Activated naive CD8-positive, alpha-beta T cell treated with anti-CD3 and anti-CD28 coated beads, Interleukin-2, amount 50 U/mL, for 24 hours (primary cell): ENCODE measurements at regions not wholly inside any gene's neighbourhood (a gene's known extent, or its start where the extent isn't known, plus 50 kb on each side); places are given as distances from the start of the nearest gene placed in this dataset.

Source experiments
- ATAC-seq: fragments of 150-1000 bp; cut with Tn5 transposase; one replicate; pipeline ENCODE4 v1.10.0; 2021
- DNase-seq: peaks from one replicate; pipeline ENCODE4 v3.0.0; 2021
- H3K27ac Mint-ChIP-seq: one replicate; pipeline ENCODE4 v1.8.0; 2021; ENCODE audit warnings: mild to moderate bottlenecking, mixed read lengths
- H3K27me3 Mint-ChIP-seq: one replicate; pipeline ENCODE4 v1.8.0; 2021; ENCODE audit warnings: mixed read lengths
- H3K36me3 Mint-ChIP-seq: one replicate; pipeline ENCODE4 v1.8.0; 2021; ENCODE audit warnings: low read depth, mixed read lengths
- H3K4me1 Mint-ChIP-seq: one replicate; pipeline ENCODE4 v1.8.0; 2021; ENCODE audit warnings: mixed read lengths
- H3K4me3 Mint-ChIP-seq: one replicate; pipeline ENCODE4 v1.8.0; 2021; ENCODE audit warnings: mild to moderate bottlenecking, moderate library complexity, mixed read lengths
- H3K9me3 Mint-ChIP-seq: one replicate; pipeline ENCODE4 v1.8.0; 2021; ENCODE audit warnings: mixed read lengths

DNA sequence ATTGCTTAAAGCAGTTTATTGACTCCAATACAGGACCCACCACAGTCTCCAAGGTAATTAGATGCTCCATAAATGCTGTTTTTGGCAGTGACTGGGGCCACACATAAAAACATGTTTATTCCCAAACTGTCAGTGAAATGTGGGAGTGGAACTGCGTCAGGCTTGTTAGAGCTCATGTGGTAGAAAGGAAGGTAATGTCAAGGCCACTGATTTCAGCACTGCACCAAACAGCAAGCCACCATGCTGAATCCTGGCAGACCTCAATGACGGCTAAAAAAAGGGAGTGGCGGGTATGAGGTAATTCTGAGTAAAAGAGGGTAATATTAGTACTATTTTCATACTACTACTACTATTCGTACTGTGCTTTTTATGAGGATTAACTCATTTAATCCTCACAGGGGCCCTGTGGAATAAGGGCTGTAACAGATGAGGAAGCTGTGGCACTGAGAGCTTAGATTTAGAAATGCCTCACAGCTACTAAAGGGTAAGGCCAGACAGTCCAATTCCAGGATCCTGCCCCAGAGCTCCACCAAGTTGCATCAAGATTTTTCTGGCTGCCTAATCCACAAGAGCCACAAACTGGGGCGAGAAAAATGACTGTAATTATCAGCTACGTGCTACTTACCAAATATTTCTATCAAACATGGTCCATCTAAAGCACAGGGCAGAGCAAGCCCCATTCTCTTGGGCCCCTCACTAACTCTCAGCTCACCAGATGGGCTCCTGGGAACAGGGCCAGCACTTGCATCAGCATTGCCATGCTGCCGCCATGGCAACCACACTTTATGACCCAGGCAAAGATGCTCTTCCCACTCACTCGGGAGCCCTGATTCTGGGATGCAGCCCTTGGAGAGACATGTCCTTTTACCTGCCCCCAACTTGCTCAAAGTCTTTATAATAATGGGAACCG, 83.6 kb upstream of the SPATA12 start:
- Mint-ChIP-seq H3K36me3 (no peaks in the 10 kb centered on the region), H3K9me3 (no peaks in the 10 kb centered on the region), H3K4me1 (peaks cover 21% of the 10 kb centered on the region), H3K27ac (no peak overlapping the region), H3K27me3 (no peaks in the 10 kb centered on the region), H3K4me3 (no peak overlapping the region)
- DNase-seq (no peak), ATAC-seq (no peak)

DNA sequence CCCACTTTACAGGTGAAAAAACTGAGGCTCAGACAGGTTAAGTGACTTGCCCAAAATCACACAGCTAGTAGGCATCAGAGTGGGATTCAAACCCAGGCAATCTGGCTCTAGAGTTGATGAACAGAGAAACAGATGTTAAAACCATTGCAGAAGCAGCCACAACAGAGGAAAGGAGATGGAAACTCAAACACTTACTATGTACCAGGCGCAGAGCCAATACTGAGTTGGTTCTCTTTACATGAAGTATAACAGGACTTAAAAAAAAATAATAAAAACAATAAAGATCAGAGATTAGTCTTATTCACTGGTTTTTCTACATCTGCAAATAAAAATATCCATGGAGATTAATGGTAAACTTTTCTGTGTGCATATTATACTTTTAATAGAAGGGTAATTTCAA, 84.9 kb upstream of the SPATA12 start:
- ATAC-seq, result no peak
- H3K4me1 Mint-ChIP-seq, result peaks cover 9% of the 10 kb centered on the region

DNA sequence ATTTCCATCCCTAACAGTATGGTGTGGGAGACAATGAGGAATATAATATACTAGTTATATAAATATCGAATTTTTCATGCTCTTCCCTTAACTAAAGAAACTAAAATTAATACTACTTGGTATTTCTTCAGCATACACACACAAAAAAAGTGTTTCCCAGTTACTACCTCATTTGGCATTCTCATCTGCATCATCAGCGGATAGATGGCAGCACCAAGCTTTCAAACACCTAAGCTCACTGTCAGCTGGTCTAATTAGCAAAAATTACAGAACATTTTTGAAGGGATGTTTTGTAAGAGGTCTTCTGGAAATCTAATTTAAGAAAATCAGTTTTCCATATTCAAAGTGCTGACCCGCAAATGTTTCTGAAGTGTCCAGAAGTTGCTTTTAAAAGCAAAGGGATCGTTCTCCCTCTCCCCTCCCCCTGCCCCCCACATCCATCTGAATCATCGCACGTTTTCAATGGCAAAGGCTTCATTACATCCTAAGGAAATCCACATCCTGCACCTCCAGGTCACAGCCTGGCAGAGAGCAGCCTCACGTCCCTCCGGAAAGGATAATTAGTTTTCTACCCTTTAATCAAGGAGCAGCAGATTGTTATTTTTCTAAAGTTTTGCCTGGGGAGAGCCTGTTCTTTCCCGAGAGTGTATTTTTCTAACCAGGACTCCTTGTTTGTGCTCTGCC, 86.1 kb upstream of the SPATA12 start:
- no peaks in the 10 kb centered on the region for H3K27me3 Mint-ChIP-seq
- H3K9me3 Mint-ChIP-seq, result no peaks in the 10 kb centered on the region
- DNase-seq (no peak), ATAC-seq (no peak)
- no peak overlapping the region for H3K27ac Mint-ChIP-seq
- peaks cover 10% of the 10 kb centered on the region for H3K4me1 Mint-ChIP-seq
- no peaks in the 10 kb centered on the region for H3K36me3 Mint-ChIP-seq
- no peak overlapping the region for H3K4me3 Mint-ChIP-seq

More for the DNA sequence above, 84.9 kb upstream of the SPATA12 start:
- H3K27me3 Mint-ChIP-seq, result no peaks in the 10 kb centered on the region
- H3K27ac Mint-ChIP-seq, result no peak overlapping the region
- H3K36me3 Mint-ChIP-seq, result no peaks in the 10 kb centered on the region
- no peak overlapping the region for H3K4me3 Mint-ChIP-seq
- no peak for DNase-seq
- H3K9me3 Mint-ChIP-seq, result no peaks in the 10 kb centered on the region

DNA sequence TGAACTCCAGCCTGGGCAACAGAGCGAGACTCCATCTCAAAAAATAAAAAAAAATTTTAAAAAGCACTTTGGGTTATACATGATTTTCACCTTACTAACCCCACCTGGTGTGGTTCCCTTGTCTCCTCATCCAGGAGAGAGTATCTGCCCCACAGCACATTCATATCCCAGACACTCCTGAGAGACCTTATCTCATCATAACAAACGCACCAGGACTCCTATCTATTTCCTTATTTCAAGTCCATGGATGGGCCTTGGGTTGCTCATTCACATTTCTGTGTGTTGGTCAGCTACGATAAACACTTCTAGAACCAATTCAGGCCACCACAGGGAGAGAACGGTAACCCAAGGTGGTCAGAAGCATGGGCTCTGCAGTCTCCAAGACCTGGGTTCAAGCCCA, 88.6 kb upstream of the SPATA12 start:
- Mint-ChIP-seq H3K4me3 (no peak overlapping the region), H3K4me1 (peaks cover 10% of the 10 kb centered on the region), H3K36me3 (no peaks in the 10 kb centered on the region), H3K27me3 (no peaks in the 10 kb centered on the region), H3K9me3 (no peaks in the 10 kb centered on the region), H3K27ac (no peak overlapping the region)
- ATAC-seq (no peak), DNase-seq (no peak)

DNA sequence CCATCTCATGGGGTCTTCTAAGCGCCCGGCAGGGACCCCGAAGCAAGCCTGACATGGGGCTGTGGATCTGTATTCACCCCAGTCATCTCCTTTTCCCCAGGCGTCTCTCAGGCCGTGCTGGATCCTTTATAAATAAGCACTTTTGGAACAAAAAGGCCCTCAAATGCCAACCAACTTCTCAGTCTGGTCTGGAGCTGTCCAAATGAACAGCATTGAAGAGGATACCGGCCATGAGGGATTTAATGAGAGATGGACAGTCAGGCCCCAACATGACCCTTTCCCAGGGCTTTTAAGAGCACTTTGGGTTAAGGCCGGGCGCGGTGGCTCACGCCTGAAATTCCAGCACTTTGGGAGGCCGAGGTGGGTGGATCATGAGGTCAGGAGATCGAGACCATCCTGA, 89.2 kb upstream of the SPATA12 start:
- Mint-ChIP-seq H3K36me3 (no peaks in the 10 kb centered on the region), H3K27ac (no peak overlapping the region), H3K27me3 (no peaks in the 10 kb centered on the region), H3K4me3 (no peak overlapping the region), H3K4me1 (peaks cover 10% of the 10 kb centered on the region), H3K9me3 (no peaks in the 10 kb centered on the region)
- ATAC-seq (no peak), DNase-seq (no peak)

DNA sequence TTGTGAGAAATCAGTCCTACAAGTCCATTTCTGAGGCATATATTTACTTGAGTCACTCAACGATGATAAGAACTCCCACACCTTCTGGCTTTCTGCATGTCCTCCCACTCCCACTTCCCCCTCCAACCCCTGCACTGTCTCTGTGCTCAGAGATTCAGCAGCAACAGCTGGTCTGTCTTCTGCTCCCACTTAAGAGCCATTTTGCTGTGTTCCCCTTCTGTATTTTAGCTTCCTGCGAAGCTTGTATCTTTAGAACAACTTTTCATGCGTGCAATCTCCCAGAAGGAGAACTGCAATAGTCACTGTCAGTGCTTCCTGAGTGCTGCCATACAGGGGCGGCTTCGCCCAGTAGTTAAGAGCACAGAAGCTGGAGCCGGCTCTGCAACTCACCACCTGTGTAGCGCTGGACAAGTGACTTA, 90.0 kb upstream of the SPATA12 start:
- DNase-seq, result no peak

DNA sequence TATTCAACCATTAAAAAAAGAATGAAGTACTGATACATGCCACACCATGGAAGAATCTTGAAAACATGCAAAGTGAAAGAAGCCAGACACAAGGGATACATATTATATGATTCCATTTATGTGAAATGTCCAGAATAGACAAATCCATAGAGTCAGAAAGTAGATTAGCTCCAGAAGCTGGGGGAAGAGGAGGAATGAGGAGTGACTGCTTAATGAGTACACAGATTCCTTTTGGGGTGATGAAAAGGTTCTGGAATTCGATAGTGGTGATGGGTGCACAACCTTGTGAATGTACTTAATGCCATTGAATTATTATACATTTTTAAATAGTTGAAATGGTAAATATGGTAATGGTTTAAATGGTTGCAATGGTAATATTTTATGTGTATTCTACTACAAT, 90.6 kb upstream of the SPATA12 start:
- Mint-ChIP-seq H3K36me3 (no peaks in the 10 kb centered on the region), H3K4me3 (no peak overlapping the region), H3K4me1 (peaks cover 10% of the 10 kb centered on the region), H3K27ac (no peak overlapping the region), H3K27me3 (no peaks in the 10 kb centered on the region), H3K9me3 (peaks cover 3% of the 10 kb centered on the region)
- DNase-seq, result no peak
- no peak for ATAC-seq

More for the DNA sequence above, 90.0 kb upstream of the SPATA12 start:
- no peak overlapping the region for H3K27ac Mint-ChIP-seq
- no peaks in the 10 kb centered on the region for H3K27me3 Mint-ChIP-seq
- H3K9me3 Mint-ChIP-seq, result peaks cover under 1% of the 10 kb centered on the region
- peak; percentile 36 for ATAC-seq
- H3K4me1 Mint-ChIP-seq, result peaks cover 10% of the 10 kb centered on the region
- no peak overlapping the region for H3K4me3 Mint-ChIP-seq
- H3K36me3 Mint-ChIP-seq, result no peaks in the 10 kb centered on the region

DNA sequence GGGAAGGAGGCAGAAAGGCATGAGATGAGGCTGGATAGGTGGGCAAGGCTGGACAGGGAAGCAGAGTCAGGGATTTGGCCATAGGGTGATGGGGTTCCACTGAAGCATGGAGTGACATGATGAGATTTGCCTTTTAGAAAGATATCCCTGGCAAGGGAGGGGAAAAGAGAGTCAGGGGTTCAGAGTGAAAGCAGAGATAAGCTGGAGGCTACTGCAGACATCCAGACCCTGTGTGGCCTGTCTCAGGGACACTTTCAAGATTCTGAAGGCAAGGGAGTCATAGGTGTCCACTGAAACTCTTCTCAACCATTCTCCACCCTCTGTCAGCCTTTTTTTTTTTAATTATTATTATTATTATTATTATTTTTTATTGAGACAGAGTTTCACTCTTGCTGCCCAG, 94.0 kb upstream of the SPATA12 start:
- Mint-ChIP-seq H3K4me1 (peaks cover 10% of the 10 kb centered on the region), H3K4me3 (no peak overlapping the region), H3K27me3 (no peaks in the 10 kb centered on the region), H3K27ac (no peak overlapping the region), H3K36me3 (no peaks in the 10 kb centered on the region), H3K9me3 (peaks cover 3% of the 10 kb centered on the region)
- DNase-seq (no peak), ATAC-seq (no peak)

DNA sequence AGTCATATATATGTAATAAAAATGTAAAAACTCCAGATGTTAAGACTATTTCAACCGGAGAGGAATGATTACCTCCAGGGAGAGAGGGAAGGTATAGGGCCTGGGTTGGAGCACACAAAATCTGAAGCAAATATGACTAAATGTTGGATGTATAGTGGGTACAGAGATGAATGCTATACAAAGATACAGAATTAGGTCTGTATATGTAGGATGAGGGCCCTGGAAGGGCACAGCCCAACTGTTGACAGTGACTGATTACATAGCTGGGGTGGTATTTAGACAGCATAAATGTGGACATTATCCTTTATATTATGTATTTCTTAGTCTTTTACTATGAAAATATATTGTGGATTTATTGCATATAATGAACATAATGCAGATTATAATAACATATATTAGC, 94.4 kb upstream of the SPATA12 start:
- Mint-ChIP-seq H3K27me3 (no peaks in the 10 kb centered on the region), H3K4me3 (no peak overlapping the region), H3K4me1 (peaks cover 10% of the 10 kb centered on the region), H3K27ac (no peak overlapping the region), H3K9me3 (peaks cover 3% of the 10 kb centered on the region), H3K36me3 (no peaks in the 10 kb centered on the region)
- DNase-seq, result no peak
- no peak for ATAC-seq

DNA sequence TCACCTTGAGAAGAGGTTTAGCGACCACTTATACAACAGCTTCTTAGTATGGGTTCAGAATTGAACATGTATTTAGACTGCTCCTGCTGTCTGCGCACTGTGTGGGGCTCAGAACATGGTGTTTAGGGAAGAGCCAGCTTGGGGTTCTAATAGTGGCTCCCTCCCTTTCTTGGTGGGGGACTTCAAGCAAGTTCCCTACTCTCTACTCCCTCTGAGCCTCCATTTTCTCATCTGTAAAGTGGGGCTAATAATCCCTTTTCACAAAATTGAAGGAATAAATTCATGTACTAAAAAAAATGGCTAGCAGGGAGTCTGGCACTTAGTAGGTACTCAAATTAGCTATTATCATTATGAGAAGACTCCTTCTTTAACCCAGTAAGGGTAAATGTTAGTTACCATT, 97.5 kb upstream of the SPATA12 start:
- peaks cover 19% of the 10 kb centered on the region for H3K4me1 Mint-ChIP-seq

DNA sequence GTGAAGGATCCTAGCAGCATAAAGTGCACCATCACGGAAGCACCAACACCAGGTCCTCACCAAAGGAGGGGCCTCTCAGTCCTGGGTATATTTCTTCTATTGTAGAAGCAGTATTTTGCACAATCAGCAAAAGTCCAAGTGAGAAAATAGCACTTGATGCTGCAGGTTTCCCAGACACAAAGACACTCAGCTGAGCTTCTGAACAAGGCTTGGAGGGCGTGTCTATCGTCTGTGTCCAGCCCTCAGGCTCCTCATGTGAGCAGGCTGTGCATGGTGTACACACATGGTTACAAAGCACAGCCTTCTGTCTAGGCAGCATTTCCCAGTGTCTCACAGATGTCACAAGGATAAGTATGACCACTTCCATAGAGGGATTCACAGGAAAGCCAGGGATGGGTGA, 98.3 kb upstream of the SPATA12 start:
- no peaks in the 10 kb centered on the region for H3K27me3 Mint-ChIP-seq
- H3K4me3 Mint-ChIP-seq, result no peak overlapping the region
- peaks cover 3% of the 10 kb centered on the region for H3K9me3 Mint-ChIP-seq
- H3K36me3 Mint-ChIP-seq, result no peaks in the 10 kb centered on the region
- ATAC-seq (no peak), DNase-seq (no peak)
- H3K27ac Mint-ChIP-seq, result no peak overlapping the region
- peaks cover 19% of the 10 kb centered on the region for H3K4me1 Mint-ChIP-seq

More for the DNA sequence above, 97.5 kb upstream of the SPATA12 start:
- no peak for ATAC-seq
- H3K36me3 Mint-ChIP-seq, result no peaks in the 10 kb centered on the region
- no peaks in the 10 kb centered on the region for H3K27me3 Mint-ChIP-seq
- H3K27ac Mint-ChIP-seq, result no peak overlapping the region
- H3K9me3 Mint-ChIP-seq, result peaks cover 3% of the 10 kb centered on the region
- no peak for DNase-seq
- no peak overlapping the region for H3K4me3 Mint-ChIP-seq

DNA sequence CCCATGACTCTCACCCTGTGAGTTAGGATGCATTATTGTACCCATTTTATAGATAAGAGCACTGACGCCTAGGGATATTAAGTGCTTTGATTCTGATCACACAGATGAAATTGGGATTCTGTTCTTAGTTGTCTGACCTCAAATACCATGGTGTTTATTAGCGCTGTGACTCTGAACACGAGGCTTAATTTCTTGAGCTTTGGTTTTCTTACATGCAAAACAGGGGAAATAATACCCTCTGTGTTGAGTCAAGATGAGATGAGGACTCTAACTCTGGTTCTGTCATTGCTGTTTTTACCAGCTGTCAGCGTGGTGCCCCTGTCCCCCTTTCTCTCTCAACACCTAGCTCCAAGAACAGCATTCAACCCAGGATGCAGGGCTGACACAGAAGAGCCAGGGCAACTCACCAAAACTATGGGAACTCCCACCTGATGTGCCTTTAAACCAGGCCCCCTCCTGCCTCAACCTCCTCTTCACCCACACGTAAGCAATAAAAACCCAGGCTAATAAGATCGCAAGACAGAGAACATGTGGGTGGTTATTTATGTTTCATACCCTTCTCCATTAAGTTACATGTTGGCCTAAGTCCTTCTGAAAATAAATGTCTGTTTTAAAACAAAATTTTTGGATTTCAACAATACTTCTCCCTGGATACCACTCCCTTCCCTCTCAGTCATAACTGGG, 100.1 kb upstream of the SPATA12 start:
- no peak overlapping the region for H3K4me3 Mint-ChIP-seq

DNA sequence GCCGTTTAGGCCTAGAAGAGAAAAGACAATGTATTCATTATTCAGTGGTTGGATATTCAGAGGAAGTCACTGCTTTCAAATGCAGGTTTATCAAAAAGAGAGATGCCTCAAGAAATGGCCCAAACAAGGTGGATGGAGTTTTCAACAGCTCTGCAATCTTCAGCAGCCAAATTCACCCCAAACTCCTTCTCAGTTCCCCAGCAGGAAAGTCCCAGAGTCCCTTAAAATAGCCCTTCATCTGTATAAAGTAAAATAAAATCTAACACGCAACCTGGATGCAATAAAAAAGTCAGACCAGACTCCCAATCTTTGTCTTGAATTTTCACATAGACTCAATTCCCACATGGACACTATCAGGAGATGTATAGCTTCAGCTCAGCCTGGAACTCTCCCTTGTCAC, 101.6 kb upstream of the SPATA12 start:
- Mint-ChIP-seq H3K27me3 (no peaks in the 10 kb centered on the region), H3K4me3 (no peak overlapping the region), H3K36me3 (no peaks in the 10 kb centered on the region), H3K9me3 (no peaks in the 10 kb centered on the region), H3K27ac (no peak overlapping the region), H3K4me1 (peaks cover 19% of the 10 kb centered on the region)
- DNase-seq (no peak), ATAC-seq (no peak)

More for the DNA sequence above, 100.1 kb upstream of the SPATA12 start:
- Mint-ChIP-seq H3K4me1 (peaks cover 19% of the 10 kb centered on the region), H3K27me3 (no peaks in the 10 kb centered on the region), H3K36me3 (no peaks in the 10 kb centered on the region), H3K27ac (no peak overlapping the region), H3K9me3 (peaks cover 2% of the 10 kb centered on the region)
- ATAC-seq (peak; percentile 91), DNase-seq (peak; percentile 11)

DNA sequence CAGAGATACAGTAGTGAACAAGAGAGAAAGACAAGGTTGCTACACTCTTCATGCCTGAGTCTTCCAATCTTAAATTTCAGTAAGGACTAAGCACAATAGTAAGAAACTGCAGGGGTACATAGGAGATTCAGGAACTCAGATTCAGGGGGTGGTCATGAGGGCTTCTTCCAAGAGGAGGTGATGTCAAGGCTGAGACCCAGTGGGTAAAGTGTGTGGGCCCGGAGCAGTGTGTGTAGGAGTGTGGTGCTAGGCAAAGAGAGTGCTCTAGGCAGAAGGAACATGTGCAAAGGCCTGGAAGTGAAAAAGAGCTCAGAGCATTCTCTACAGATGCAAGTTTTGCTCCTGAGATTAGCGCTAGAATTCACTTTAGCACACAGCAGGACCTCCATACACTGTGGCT, 102.9 kb upstream of the SPATA12 start:
- H3K4me3 Mint-ChIP-seq, result no peak overlapping the region

DNA sequence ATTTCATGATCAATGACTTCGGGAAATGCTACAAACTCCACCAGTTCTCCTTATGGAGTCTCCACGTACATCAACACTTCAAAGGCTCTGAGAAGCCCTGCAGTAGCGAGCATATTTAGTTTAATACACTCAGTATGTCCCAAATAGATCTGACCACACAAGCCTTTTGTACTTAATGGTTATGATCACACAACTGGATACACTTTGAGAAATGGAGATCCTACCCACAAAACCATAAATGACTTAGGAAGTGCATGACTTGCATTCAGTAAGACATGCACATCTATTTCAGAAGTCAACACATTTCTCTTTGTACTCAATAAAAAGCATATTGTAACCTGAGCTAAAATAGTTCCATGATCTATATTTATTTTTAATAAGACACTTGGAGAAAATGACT, 103.6 kb upstream of the SPATA12 start:
- H3K4me1 Mint-ChIP-seq, result peaks cover 19% of the 10 kb centered on the region
- no peak overlapping the region for H3K27ac Mint-ChIP-seq
- H3K4me3 Mint-ChIP-seq, result no peak overlapping the region
- DNase-seq, result no peak
- H3K27me3 Mint-ChIP-seq, result no peaks in the 10 kb centered on the region
- no peaks in the 10 kb centered on the region for H3K36me3 Mint-ChIP-seq
- ATAC-seq, result no peak
- no peaks in the 10 kb centered on the region for H3K9me3 Mint-ChIP-seq

More for the DNA sequence above, 102.9 kb upstream of the SPATA12 start:
- no peaks in the 10 kb centered on the region for H3K36me3 Mint-ChIP-seq
- DNase-seq (no peak), ATAC-seq (no peak)
- peaks cover 19% of the 10 kb centered on the region for H3K4me1 Mint-ChIP-seq
- H3K9me3 Mint-ChIP-seq, result no peaks in the 10 kb centered on the region
- H3K27ac Mint-ChIP-seq, result no peak overlapping the region
- no peaks in the 10 kb centered on the region for H3K27me3 Mint-ChIP-seq
